DOHH2 (cell line): ENCODE measurements at regions not wholly inside any gene's neighbourhood (a gene's known extent, or its start where the extent isn't known, plus 50 kb on each side); places are given as distances from the start of the nearest gene placed in this dataset.

Source experiments
- H3F3A ChIP-seq: fragments of 200-600 bp; sonication (generic), shearing (Covaris generic); 2 replicates; pipeline ENCODE4 v1.6.0; 2016; ENCODE audit warnings: antibody characterized with exemption, mild to moderate bottlenecking; ENCODE audit not compliant: control insufficient read depth, insufficient read depth
- H3K27ac ChIP-seq: fragments of 200-600 bp; sonication (generic); 2 replicates; pipeline ENCODE4 v1.5.1; 2014; ENCODE audit warnings: low read depth, mild to moderate bottlenecking, low read length, moderate library complexity
- H3K27me3 ChIP-seq: fragments of 200-600 bp; sonication (generic); 2 replicates; pipeline ENCODE4 v1.6.1; 2014; ENCODE audit warnings: mild to moderate bottlenecking, low read length, mixed read lengths; ENCODE audit not compliant: control insufficient read depth
- H3K36me3 ChIP-seq: fragments of 200-600 bp; sonication (generic); 2 replicates; pipeline ENCODE4 v1.6.1; 2014; ENCODE audit warnings: mild to moderate bottlenecking, low read length, moderate library complexity, mixed read lengths; ENCODE audit not compliant: control insufficient read depth
- H3K4me1 ChIP-seq: fragments of 200-600 bp; sonication (generic); 2 replicates; pipeline ENCODE4 v1.6.1; 2014; ENCODE audit warnings: mild to moderate bottlenecking, low read length, mixed read lengths; ENCODE audit not compliant: control insufficient read depth
- H3K4me2 ChIP-seq: fragments of 200-600 bp; sonication (generic); 2 replicates; pipeline ENCODE4 v1.6.0; 2014; ENCODE audit warnings: mild to moderate bottlenecking, low read length, moderate library complexity
- H3K4me3 ChIP-seq: fragments of 200-600 bp; sonication (generic); 2 replicates; pipeline ENCODE4 v1.5.1; 2014; ENCODE audit warnings: mild to moderate bottlenecking, low read length, mixed read lengths
- H3K79me2 ChIP-seq: fragments of 200-600 bp; sonication (generic); 2 replicates; pipeline ENCODE4 v1.6.1; 2014; ENCODE audit warnings: mild to moderate bottlenecking, low read length, mixed read lengths; ENCODE audit not compliant: control insufficient read depth
- H3K9me2 ChIP-seq: fragments of 200-600 bp; sonication (generic); replicated peaks from 2 replicates; pipeline ENCODE4 v1.6.1; 2014; ENCODE audit warnings: mild to moderate bottlenecking, low read length, mixed read lengths; ENCODE audit not compliant: control insufficient read depth
- H3K9me3 ChIP-seq: fragments of 200-600 bp; sonication (generic); 2 replicates; pipeline ENCODE4 v1.6.1; 2014; ENCODE audit warnings: antibody characterized with exemption, low read length, mixed read lengths; ENCODE audit not compliant: control insufficient read depth, insufficient read depth
- H4K20me1 ChIP-seq: fragments of 200-600 bp; sonication (generic); 2 replicates; pipeline ENCODE4 v1.6.0; 2014; ENCODE audit warnings: low read depth, mild to moderate bottlenecking, antibody characterized with exemption, low read length, moderate library complexity; ENCODE audit not compliant: control insufficient read depth, insufficient read depth
- EZH2phosphoT487 ChIP-seq: fragments of 200-600 bp; sonication (generic); IDR thresholded peaks from 2 replicates; pipeline ENCODE4 v1.6.1; 2017; ENCODE audit warnings: borderline replicate concordance, mild to moderate bottlenecking, antibody characterized with exemption, low read length, moderate library complexity, mixed read lengths
- TF ChIP-seq, protein P1 (sequence below): fragments of 200-600 bp; sonication (generic); IDR thresholded peaks from one replicate; pipeline ENCODE4 v1.5.1; 2014; ENCODE audit warnings: antibody characterized with exemption, mild to moderate bottlenecking, low read depth, low read length; ENCODE audit not compliant: poor library complexity, severe bottlenecking

DNA sequence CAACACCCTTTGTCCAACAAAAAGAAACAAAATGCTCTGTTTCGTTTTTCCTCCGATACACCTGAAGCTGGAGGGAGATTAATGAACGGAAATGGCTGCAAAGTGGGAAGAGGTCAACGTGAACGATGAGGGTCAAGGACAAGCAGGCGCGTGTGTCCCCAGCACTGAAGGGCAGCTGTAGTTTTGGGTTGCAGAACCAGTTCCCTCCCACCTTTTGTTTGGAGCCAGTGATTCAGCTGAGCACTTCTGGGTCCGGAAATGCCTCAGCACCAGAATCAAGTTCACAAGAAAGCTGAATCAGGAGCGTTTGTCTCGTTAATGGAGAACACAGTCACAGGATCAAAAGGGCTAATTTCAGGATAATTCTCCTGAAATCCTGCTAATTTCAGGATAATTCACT lies 51.1 kb upstream of the PWP1 start:
- H3K27ac ChIP-seq, result no peak overlapping the region
- H3K79me2 ChIP-seq, result no peaks in the 10 kb centered on the region
- H3K9me3 ChIP-seq, result no peaks in the 10 kb centered on the region
- no peaks in the 10 kb centered on the region for H3K4me1 ChIP-seq
- no peaks in the 10 kb centered on the region for H3K36me3 ChIP-seq
- no peaks in the 10 kb centered on the region for H3K9me2 ChIP-seq
- no peaks in the 10 kb centered on the region for H3F3A ChIP-seq
- H3K27me3 ChIP-seq, result peaks cover 3% of the 10 kb centered on the region; the same call in 1 of the 2 replicates
- H4K20me1 ChIP-seq, result no peaks in the 10 kb centered on the region
- H3K4me2 ChIP-seq, result no peak overlapping the region
- no peak overlapping the region for H3K4me3 ChIP-seq
- TF ChIP-seq, protein P1, sequence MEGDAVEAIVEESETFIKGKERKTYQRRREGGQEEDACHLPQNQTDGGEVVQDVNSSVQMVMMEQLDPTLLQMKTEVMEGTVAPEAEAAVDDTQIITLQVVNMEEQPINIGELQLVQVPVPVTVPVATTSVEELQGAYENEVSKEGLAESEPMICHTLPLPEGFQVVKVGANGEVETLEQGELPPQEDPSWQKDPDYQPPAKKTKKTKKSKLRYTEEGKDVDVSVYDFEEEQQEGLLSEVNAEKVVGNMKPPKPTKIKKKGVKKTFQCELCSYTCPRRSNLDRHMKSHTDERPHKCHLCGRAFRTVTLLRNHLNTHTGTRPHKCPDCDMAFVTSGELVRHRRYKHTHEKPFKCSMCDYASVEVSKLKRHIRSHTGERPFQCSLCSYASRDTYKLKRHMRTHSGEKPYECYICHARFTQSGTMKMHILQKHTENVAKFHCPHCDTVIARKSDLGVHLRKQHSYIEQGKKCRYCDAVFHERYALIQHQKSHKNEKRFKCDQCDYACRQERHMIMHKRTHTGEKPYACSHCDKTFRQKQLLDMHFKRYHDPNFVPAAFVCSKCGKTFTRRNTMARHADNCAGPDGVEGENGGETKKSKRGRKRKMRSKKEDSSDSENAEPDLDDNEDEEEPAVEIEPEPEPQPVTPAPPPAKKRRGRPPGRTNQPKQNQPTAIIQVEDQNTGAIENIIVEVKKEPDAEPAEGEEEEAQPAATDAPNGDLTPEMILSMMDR, result no peak
- no peak for TF ChIP-seq EZH2phosphoT487

DNA sequence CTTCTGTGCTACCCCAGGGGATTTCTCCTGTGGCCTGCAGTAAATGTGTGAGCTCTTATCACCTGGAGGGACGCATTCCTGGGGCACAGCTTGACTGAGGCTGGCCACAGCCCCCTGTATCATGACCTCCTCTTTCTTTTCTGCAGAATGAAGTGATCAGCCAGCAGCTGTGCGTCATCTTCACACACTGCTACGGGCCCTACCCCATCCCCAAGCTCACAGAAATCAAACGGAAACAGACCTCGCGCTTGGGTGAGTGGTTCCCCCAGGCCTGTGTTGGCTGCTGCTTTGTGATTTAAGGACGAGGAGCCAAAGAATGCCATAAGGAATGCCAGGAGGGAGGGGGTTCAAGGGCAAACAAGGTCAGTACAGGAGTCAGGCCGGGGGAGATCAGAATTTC lies 50.5 kb upstream of the PWP1 start:
- TF ChIP-seq EZH2phosphoT487, result no peak
- TF ChIP-seq, protein P1, result no peak
- Histone ChIP-seq H3K27ac (no peak overlapping the region), H3K9me2 (no peaks in the 10 kb centered on the region), H3K27me3 (peaks cover 3% of the 10 kb centered on the region; the same call in 1 of the 2 replicates), H3K9me3 (no peaks in the 10 kb centered on the region), H3K36me3 (no peaks in the 10 kb centered on the region), H3K4me2 (no peak overlapping the region), H3K79me2 (no peaks in the 10 kb centered on the region), H3K4me1 (no peaks in the 10 kb centered on the region), H3K4me3 (no peak overlapping the region), H3F3A (no peaks in the 10 kb centered on the region), H4K20me1 (no peaks in the 10 kb centered on the region)
